Renal cortical epithelial cell (primary cell): ENCODE measurements at regions not wholly inside any gene's neighbourhood (a gene's known extent, or its start where the extent isn't known, plus 50 kb on each side); places are given as distances from the start of the nearest gene placed in this dataset.

Source experiments
- DNase-seq: peaks from one replicate; pipeline ENCODE4 v3.0.0-alpha.2; 2011; ENCODE audit warnings: low read depth

DNA sequence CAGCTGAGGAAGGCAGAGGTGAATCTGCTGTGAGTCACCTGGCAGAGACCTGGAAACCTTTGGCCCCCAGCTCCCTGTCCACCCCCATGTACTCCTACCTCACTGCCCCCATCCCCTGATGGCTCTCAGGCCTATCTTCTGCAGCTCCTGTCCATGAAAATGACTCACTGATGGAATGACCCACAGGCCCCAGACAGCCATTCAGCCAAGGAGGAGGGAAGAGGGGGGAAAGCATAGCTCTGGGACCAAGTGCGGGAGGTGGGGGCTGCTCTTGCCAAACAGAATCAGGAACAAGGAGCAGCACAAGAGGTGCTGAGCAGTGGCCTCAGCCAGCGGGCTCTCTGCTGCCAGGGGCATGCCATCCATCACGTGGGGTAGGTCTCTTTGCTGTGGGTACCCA lies 111.4 kb upstream of the C1QTNF9B start:
- peak; percentile 63 for DNase-seq

- DNase-seq = no peak
Observed at GRCh38 chr13:24011266-24011665, 114.0 kb upstream of the C1QTNF9B start.

DNA sequence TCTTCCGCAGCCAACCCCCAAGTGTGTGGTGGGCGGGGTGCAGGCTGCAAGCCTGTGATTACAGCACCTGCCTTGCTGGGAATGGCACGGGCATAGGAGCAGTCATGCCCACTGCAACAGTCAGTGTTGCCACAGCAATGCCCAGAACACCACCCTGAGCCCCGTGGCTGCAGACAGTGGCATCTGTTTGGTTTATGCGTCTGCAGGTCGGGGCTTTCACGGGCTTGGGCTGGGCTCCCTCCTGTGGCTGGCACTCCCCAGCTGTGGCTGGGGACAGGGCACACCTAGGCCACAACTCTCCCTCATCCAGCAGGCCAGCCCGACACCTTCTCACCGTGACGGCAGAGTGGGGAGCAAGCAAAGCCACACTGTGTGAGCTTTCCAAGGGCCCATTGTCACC lies 115.3 kb upstream of the C1QTNF9B start:
- DNase-seq = no peak

DNA sequence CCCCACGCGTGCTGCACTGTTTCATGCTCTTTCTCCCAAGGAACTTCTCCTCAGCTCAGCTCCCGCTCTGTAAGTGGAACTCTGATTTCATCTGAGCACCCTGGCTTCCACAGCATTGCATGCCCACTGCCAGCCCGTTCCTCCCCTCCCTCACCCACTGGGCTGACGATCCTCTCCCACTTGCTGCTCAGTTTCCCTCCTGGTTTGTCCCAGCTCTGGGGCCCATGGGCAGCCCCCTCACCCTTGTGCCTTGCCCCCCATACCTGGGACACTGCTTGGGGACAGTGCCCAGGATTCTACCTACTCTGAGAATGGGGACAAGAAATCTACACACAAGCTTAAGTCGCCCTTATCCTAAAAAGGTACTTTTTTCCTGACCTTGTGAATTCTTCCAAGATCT lies 115.9 kb upstream of the C1QTNF9B start:
- DNase-seq = no peak

GRCh38 chr13:24016046-24016445 lies 118.7 kb upstream of the C1QTNF9B start:
- no peak for DNase-seq

- no peak for DNase-seq
Observed at GRCh38 chr13:24022568-24022967, 125.3 kb upstream of the C1QTNF9B start.

GRCh38 chr13:24023073-24023472 lies 125.8 kb upstream of the C1QTNF9B start:
- DNase-seq = no peak

DNA sequence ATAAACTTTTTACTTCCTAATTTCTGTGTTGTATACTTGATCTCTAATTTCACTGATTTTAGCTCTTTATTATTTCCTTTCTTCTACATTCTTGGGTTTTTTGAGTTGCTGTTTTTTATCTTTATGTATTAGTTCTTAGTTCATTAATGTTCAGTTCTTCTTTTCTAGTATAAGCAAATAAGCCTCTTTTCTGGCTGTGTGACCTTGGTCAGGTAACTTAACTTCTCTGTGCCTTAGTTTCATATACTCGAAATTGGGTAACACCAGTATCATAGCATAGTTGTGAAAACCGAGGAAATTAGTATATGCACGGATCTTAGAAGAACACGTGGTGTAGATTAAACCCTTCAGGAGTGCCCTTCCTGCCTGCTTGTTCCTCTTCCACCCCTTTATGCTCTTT lies 130.2 kb upstream of the C1QTNF9B start:
- DNase-seq = no peak

DNA sequence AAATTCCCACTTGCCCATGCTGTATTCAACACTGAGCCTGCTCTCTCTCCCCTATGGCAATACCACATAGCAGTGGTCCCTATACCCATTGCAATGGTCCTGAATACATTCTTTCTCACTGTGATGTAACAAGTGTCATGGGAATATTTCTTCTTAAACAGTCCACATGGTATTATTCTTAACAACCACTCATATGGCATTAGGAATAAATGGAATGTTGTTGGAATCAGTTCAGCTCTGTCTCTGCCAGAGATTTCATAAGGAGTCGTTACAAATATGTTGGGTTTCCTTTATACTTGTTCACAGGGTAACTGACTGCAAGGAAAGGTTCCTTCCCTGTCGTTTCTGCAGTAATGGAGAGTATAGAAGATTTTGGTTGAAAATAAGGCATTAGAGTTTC lies 128.3 kb upstream of the SPATA13 start:
- DNase-seq = peak; percentile 66

- peak; percentile 75 for DNase-seq
Observed at GRCh38 chr13:24032674-24033073, 127.8 kb upstream of the SPATA13 start.

GRCh38 chr13:24033527-24034302 lies 126.8 kb upstream of the SPATA13 start:
- DNase-seq = peak; percentile 84

DNA sequence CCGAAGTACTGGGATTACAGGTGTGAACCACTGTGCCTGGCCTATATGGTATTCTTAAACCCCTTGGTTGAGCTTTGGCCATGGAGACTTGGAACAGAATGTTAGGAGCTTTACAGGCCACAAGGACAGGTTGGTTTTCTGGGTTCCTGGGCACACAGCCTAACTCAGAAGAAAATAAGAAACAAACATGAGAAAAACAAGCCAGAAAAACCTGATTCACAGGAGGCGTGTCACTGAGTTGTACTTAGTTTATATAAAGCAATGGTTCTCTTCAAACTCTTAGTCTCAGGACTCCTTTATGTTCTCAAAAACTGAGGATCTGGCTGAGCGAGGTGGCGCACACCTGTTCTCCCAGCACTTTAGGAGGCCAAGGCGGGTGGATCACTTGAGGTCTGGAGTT lies 125.1 kb upstream of the SPATA13 start:
- DNase-seq = peak; percentile 19

DNA sequence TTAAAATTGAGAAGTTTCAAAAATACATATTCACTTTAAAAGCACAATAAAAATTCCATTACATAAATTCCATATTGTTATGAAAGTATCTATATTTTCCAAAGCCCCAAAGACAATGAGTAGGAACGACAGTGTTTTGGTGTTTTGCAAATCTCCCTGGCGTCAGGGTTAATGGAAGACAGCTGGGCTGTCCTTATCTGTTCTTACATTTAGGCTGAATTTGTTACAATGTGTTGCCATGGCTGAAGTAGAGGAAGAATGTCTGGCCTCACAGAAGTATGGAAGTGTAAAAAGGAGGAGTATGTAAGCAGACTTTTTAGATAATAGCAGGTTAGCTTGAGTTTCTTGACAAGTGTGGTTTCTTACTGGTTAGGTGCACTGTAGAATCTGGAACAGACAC lies 124.4 kb upstream of the SPATA13 start:
- no peak for DNase-seq

GRCh38 chr13:24038405-24038804 lies 122.1 kb upstream of the SPATA13 start:
- peak; percentile 75 for DNase-seq

DNA sequence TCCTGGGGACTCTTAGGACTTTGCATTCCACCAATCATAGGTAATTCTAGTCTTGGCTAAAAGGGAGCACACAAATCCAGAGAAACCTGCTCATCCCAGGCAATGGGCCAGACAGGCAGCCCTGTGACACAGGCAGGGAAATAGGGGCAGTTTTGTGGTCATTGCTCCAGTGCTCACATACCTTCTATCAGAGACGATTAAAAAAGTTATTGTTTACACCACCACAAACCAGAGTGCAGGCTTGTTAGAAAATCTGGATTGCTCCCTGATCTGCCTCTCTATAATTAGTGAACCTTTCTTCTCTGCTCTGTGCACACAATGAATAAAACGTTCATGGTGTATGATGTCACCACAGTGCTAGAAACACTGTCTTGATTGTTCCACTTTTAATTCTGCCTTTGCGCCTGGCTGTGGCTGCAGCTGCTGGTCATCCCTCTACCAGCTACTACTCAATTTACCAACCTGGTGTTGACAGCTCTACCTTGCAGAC lies 121.6 kb upstream of the SPATA13 start:
- peak; percentile 92 for DNase-seq

- DNase-seq = no peak
Observed at GRCh38 chr13:24039621-24040475, 120.7 kb upstream of the SPATA13 start.

- no peak for DNase-seq
Observed at GRCh38 chr13:24040835-24041234, 119.7 kb upstream of the SPATA13 start.

DNA sequence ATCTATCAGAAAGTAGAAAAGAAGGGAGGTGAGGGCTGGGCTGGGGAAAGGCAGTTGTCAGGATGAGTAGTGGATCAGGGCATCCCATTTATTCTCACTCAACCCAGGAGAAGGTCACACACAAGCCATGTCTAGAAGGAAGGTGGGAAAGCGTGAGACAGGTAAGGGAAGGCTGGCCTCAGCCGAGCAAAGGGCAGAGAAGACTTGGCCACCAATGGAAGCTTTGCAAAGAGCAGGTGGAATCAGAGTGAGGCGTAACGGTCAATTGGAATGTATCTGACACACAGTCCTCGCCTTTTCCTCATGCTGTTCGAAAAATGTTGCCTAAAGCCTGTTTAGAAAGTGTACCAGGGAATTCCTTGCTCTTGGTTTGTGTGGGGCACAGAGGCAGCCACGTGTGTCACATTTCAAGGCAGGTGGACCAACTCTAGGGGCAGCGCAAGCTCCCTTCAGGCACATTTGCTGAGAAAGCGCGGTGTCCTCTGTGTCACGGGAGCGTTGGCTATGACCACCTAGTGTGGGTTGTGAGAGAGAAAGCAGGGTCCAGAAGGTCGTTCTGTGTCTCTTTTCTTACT lies 118.8 kb upstream of the SPATA13 start:
- DNase-seq = peak; percentile 63

- DNase-seq = peak; percentile 41
Observed at GRCh38 chr13:24042710-24043440, 117.6 kb upstream of the SPATA13 start.

DNA sequence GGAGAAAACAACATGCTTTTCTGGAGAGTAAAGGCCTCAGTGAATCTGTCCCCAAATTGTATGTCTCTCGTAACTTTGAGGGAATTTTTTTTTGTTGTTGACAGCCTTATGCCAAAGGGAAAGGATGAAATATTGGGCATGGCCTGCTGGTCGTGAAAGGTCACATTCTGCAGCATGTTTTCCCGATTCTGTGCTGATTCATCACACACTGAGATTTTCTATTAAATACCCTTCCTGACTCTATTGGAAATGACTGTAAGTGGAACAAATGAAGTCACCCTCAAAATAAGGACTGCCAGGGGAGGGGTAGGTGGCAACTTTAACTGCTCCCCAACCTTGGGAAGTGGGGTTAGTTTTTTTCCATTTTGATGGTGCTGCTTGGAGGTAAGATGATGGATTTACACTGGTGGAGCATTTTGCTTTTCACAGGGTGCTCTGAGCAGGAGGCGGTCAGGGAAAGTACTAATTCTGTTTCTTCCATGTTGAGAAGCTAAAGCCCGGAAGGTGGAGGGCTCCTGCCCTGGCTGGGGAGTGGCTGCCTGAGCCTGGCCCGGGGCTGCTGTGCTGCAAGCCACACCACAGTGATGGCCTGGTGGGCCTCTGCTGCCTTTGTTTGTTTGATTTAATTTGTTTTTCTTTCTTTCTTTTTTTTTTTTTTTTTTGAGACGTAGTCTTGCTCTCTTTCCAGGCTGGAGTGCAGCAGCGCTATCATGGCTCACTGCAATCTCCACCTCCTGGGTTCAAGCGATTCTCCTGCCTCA lies 116.8 kb upstream of the SPATA13 start:
- peak; percentile 60 for DNase-seq

DNA sequence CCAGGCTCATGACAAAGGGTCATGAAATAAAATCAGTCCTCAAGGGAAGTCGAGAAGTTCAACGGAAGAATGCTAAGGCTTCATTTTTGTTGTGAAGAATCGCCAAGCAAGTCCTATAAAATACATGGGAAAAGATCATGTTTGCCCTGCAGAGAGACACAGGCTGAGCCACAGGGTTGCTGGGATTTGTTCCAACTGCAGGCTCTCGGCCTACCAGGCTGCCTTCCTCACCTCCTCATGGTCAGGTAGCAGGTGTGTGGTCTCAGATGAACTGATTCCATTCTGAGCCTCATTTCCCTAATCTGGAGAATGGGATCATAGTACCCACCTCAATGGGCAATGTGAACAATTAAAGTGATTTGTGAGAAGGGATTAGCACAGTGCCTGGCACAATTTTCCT lies 114.9 kb upstream of the SPATA13 start:
- DNase-seq = no peak
